Memory B cell (primary cell): ENCODE measurements at regions not wholly inside any gene's neighbourhood (a gene's known extent, or its start where the extent isn't known, plus 50 kb on each side); places are given as distances from the start of the nearest gene placed in this dataset.
"Not testable (repeated sequence)": the region's sequence is repeated elsewhere in the genome, so short reads cannot be mapped to it uniquely, and the experiment has no call there.

Experiments
- ATAC-seq: fragments of 150-1000 bp; cut with Tn5 transposase; 2 replicates; pipeline ENCODE4 v1.10.0; 2021; ENCODE audit warnings: low read depth, mild to moderate bottlenecking, moderate library complexity
- DNase-seq, 2 donors: peaks; one replicate each; pipeline ENCODE4 v3.0.0; 2022; ENCODE audit warnings: low spot score in 2 of 2
- H3K27ac Mint-ChIP-seq: one replicate; pipeline ENCODE4 v1.8.0; 2022; ENCODE audit warnings: mild to moderate bottlenecking, moderate library complexity, mixed read lengths
- H3K27me3 Mint-ChIP-seq: one replicate; pipeline ENCODE4 v1.8.0; 2022; ENCODE audit warnings: mixed read lengths
- H3K36me3 Mint-ChIP-seq: one replicate; pipeline ENCODE4 v1.8.0; 2022; ENCODE audit warnings: mild to moderate bottlenecking, mixed read lengths
- H3K4me1 Mint-ChIP-seq: one replicate; pipeline ENCODE4 v1.8.0; 2022; ENCODE audit warnings: mixed read lengths
- H3K4me3 Mint-ChIP-seq: one replicate; pipeline ENCODE4 v1.8.0; 2022; ENCODE audit warnings: mild to moderate bottlenecking, moderate library complexity, mixed read lengths
- H3K9me3 Mint-ChIP-seq: one replicate; pipeline ENCODE4 v1.8.0; 2022; ENCODE audit warnings: mixed read lengths

GRCh38 chr9:106075236-106075959 is 381.1 kb downstream of the TMEM38B start:
- no peak overlapping the region for H3K4me3 Mint-ChIP-seq
- no peaks in the 10 kb centered on the region for H3K4me1 Mint-ChIP-seq
- DNase-seq = no peak
- no peak for ATAC-seq
- H3K27me3 Mint-ChIP-seq = no peaks in the 10 kb centered on the region
- no peaks in the 10 kb centered on the region for H3K9me3 Mint-ChIP-seq
- no peaks in the 10 kb centered on the region for H3K36me3 Mint-ChIP-seq
- H3K27ac Mint-ChIP-seq = no peak overlapping the region

- ATAC-seq (no peak), DNase-seq (no peak)
- Mint-ChIP-seq H3K4me1 (no peaks in the 10 kb centered on the region), H3K27ac (no peak overlapping the region), H3K9me3 (no peaks in the 10 kb centered on the region), H3K27me3 (no peaks in the 10 kb centered on the region), H3K36me3 (no peaks in the 10 kb centered on the region), H3K4me3 (no peak overlapping the region)
Measured at GRCh38 chr9:106075960-106076327, 381.6 kb downstream of the TMEM38B start.

- no peaks in the 10 kb centered on the region for H3K9me3 Mint-ChIP-seq
- H3K27ac Mint-ChIP-seq = no peak overlapping the region
- H3K4me3 Mint-ChIP-seq = no peak overlapping the region
- H3K36me3 Mint-ChIP-seq = no peaks in the 10 kb centered on the region
- H3K27me3 Mint-ChIP-seq = no peaks in the 10 kb centered on the region
- H3K4me1 Mint-ChIP-seq = no peaks in the 10 kb centered on the region
- no peak for DNase-seq
- ATAC-seq = no peak
Measured at GRCh38 chr9:106076711-106077110, 382.4 kb downstream of the TMEM38B start.

GRCh38 chr9:106077731-106078130 is 383.4 kb downstream of the TMEM38B start:
- DNase-seq (no peak), ATAC-seq (no peak)
- no peaks in the 10 kb centered on the region for H3K36me3 Mint-ChIP-seq
- no peaks in the 10 kb centered on the region for H3K27me3 Mint-ChIP-seq
- no peaks in the 10 kb centered on the region for H3K4me1 Mint-ChIP-seq
- no peaks in the 10 kb centered on the region for H3K9me3 Mint-ChIP-seq
- H3K27ac Mint-ChIP-seq = no peak overlapping the region
- no peak overlapping the region for H3K4me3 Mint-ChIP-seq

GRCh38 chr9:106082621-106083020 is 388.3 kb downstream of the TMEM38B start:
- Mint-ChIP-seq H3K4me3 (no peak overlapping the region), H3K36me3 (no peaks in the 10 kb centered on the region), H3K27ac (no peak overlapping the region), H3K9me3 (peaks cover 1% of the 10 kb centered on the region), H3K27me3 (no peaks in the 10 kb centered on the region), H3K4me1 (no peaks in the 10 kb centered on the region)
- ATAC-seq (no peak), DNase-seq (no peak)

GRCh38 chr9:106084702-106085101 is 390.4 kb downstream of the TMEM38B start:
- H3K36me3 Mint-ChIP-seq = no peaks in the 10 kb centered on the region

GRCh38 chr9:106085479-106085878 is 391.1 kb downstream of the TMEM38B start:
- Mint-ChIP-seq H3K4me3 (no peak overlapping the region), H3K4me1 (no peaks in the 10 kb centered on the region), H3K9me3 (peaks cover 4% of the 10 kb centered on the region), H3K27me3 (no peaks in the 10 kb centered on the region), H3K27ac (no peak overlapping the region), H3K36me3 (no peaks in the 10 kb centered on the region)
- ATAC-seq = no peak
- DNase-seq = no peak

More at GRCh38 chr9:106084702-106085101, 390.4 kb downstream of the TMEM38B start:
- H3K9me3 Mint-ChIP-seq = peaks cover 4% of the 10 kb centered on the region
- ATAC-seq (no peak), DNase-seq (no peak)
- no peak overlapping the region for H3K27ac Mint-ChIP-seq
- no peaks in the 10 kb centered on the region for H3K4me1 Mint-ChIP-seq
- H3K4me3 Mint-ChIP-seq = no peak overlapping the region
- H3K27me3 Mint-ChIP-seq = no peaks in the 10 kb centered on the region

GRCh38 chr9:106092083-106092482 is 397.7 kb downstream of the TMEM38B start:
- DNase-seq = no peak

GRCh38 chr9:106102821-106103220 is 408.5 kb downstream of the TMEM38B start:
- H3K9me3 Mint-ChIP-seq = peaks cover 2% of the 10 kb centered on the region
- H3K27me3 Mint-ChIP-seq = no peaks in the 10 kb centered on the region
- H3K4me1 Mint-ChIP-seq = peaks cover 3% of the 10 kb centered on the region
- H3K27ac Mint-ChIP-seq = no peak overlapping the region
- DNase-seq (no peak), ATAC-seq (no peak)
- no peaks in the 10 kb centered on the region for H3K36me3 Mint-ChIP-seq
- H3K4me3 Mint-ChIP-seq = no peak overlapping the region

More at GRCh38 chr9:106092083-106092482, 397.7 kb downstream of the TMEM38B start:
- ATAC-seq = no peak
- no peak overlapping the region for H3K27ac Mint-ChIP-seq
- no peaks in the 10 kb centered on the region for H3K36me3 Mint-ChIP-seq
- H3K27me3 Mint-ChIP-seq = no peaks in the 10 kb centered on the region
- peaks cover 2% of the 10 kb centered on the region for H3K9me3 Mint-ChIP-seq
- H3K4me1 Mint-ChIP-seq = no peaks in the 10 kb centered on the region
- no peak overlapping the region for H3K4me3 Mint-ChIP-seq

- Mint-ChIP-seq H3K36me3 (no peaks in the 10 kb centered on the region), H3K27ac (no peak overlapping the region), H3K4me1 (peaks cover 3% of the 10 kb centered on the region), H3K9me3 (peaks cover 4% of the 10 kb centered on the region), H3K27me3 (no peaks in the 10 kb centered on the region), H3K4me3 (no peak overlapping the region)
- ATAC-seq (no peak), DNase-seq (no peak)
Measured at GRCh38 chr9:106104887-106105286, 410.5 kb downstream of the TMEM38B start.

GRCh38 chr9:106106396-106106795 is 412.1 kb downstream of the TMEM38B start:
- H3K4me3 Mint-ChIP-seq = no peak overlapping the region
- ATAC-seq (no peak), DNase-seq (no peak)
- H3K36me3 Mint-ChIP-seq = no peaks in the 10 kb centered on the region
- peaks cover 1% of the 10 kb centered on the region for H3K9me3 Mint-ChIP-seq
- peaks cover 3% of the 10 kb centered on the region for H3K4me1 Mint-ChIP-seq
- H3K27me3 Mint-ChIP-seq = no peaks in the 10 kb centered on the region
- no peak overlapping the region for H3K27ac Mint-ChIP-seq

- Mint-ChIP-seq H3K27ac (no peak overlapping the region), H3K4me1 (peaks cover 3% of the 10 kb centered on the region), H3K27me3 (no peaks in the 10 kb centered on the region), H3K9me3 (peaks cover 1% of the 10 kb centered on the region), H3K4me3 (no peak overlapping the region), H3K36me3 (no peaks in the 10 kb centered on the region)
- no peak for DNase-seq
- ATAC-seq = no peak
Measured at GRCh38 chr9:106107716-106108115, 413.4 kb downstream of the TMEM38B start.

GRCh38 chr9:106109706-106110105 is 415.4 kb downstream of the TMEM38B start:
- not testable (repeated sequence) for ATAC-seq, H3K9me3 Mint-ChIP-seq, H3K4me1 Mint-ChIP-seq, H3K27ac Mint-ChIP-seq, H3K36me3 Mint-ChIP-seq, H3K4me3 Mint-ChIP-seq, H3K27me3 Mint-ChIP-seq, DNase-seq

GRCh38 chr9:106110483-106110882 is 416.1 kb downstream of the TMEM38B start:
- no peaks in the 10 kb centered on the region for H3K36me3 Mint-ChIP-seq
- H3K9me3 Mint-ChIP-seq = peaks cover 1% of the 10 kb centered on the region
- no peaks in the 10 kb centered on the region for H3K4me1 Mint-ChIP-seq
- H3K27ac Mint-ChIP-seq = no peak overlapping the region
- H3K4me3 Mint-ChIP-seq = no peak overlapping the region
- ATAC-seq (no peak), DNase-seq (no peak)
- H3K27me3 Mint-ChIP-seq = no peaks in the 10 kb centered on the region

- DNase-seq = no peak
- H3K36me3 Mint-ChIP-seq = no peaks in the 10 kb centered on the region
- H3K9me3 Mint-ChIP-seq = peaks cover 1% of the 10 kb centered on the region
- no peaks in the 10 kb centered on the region for H3K27me3 Mint-ChIP-seq
- H3K27ac Mint-ChIP-seq = no peak overlapping the region
- no peaks in the 10 kb centered on the region for H3K4me1 Mint-ChIP-seq
- no peak for ATAC-seq
- H3K4me3 Mint-ChIP-seq = no peak overlapping the region
Measured at GRCh38 chr9:106111039-106111730, 416.8 kb downstream of the TMEM38B start.
